Activated T-helper 1 cell treated with anti-CD3 and anti-CD28 coated beads, Interleukin-12 subunit alpha, Interleukin-12 subunit beta, Interleukin-2, Interleukin-4 antibody, amounts not matched to agents 30 ng/mL and 10 ng/mL and 1 ng/mL, durations not matched to agents 14 hours and 24 hours and 36 hours (primary cell): ENCODE measurements at regions not wholly inside any gene's neighbourhood (a gene's known extent, or its start where the extent isn't known, plus 50 kb on each side); places are given as distances from the start of the nearest gene placed in this dataset.

Experiments used
- DNase-seq: peaks from one replicate; pipeline ENCODE4 v3.0.0; 2021; ENCODE audit warnings: low spot score
- H3K27ac Mint-ChIP-seq: one replicate; pipeline ENCODE4 v1.8.0; 2021; ENCODE audit warnings: mild to moderate bottlenecking, mixed read lengths
- H3K27me3 Mint-ChIP-seq: one replicate; pipeline ENCODE4 v1.8.0; 2022; ENCODE audit warnings: mild to moderate bottlenecking, moderate library complexity, mixed read lengths; ENCODE audit not compliant: insufficient read depth
- H3K36me3 Mint-ChIP-seq: one replicate; pipeline ENCODE4 v1.8.0; 2021; ENCODE audit warnings: low read depth, mixed read lengths
- H3K4me1 Mint-ChIP-seq: one replicate; pipeline ENCODE4 v1.8.0; 2021; ENCODE audit warnings: low read depth, mixed read lengths
- H3K4me3 Mint-ChIP-seq: one replicate; pipeline ENCODE4 v1.8.0; 2021; ENCODE audit warnings: mild to moderate bottlenecking, moderate library complexity, mixed read lengths
- H3K9me3 Mint-ChIP-seq: one replicate; pipeline ENCODE4 v1.8.0; 2021; ENCODE audit warnings: mixed read lengths
- intact Hi-C: fragments of 100-400 bp; cut with micrococcal nuclease; formaldehyde crosslinking; loops from one replicate; pipeline ENCODE4 v1.15.1; 2024

GRCh38 chr10:3237530-3237929 is 64.9 kb upstream of the PITRM1 start:
- DNase-seq: no peak
- Mint-ChIP-seq H3K4me3 (no peak overlapping the region), H3K36me3 (no peaks in the 10 kb centered on the region), H3K27ac (no peak overlapping the region), H3K9me3 (no peaks in the 10 kb centered on the region), H3K4me1 (no peaks in the 10 kb centered on the region), H3K27me3 (peaks cover 62% of the 10 kb centered on the region)
- intact Hi-C loops: no loop called here

GRCh38 chr10:3236644-3237404 is 64.2 kb upstream of the PITRM1 start:
- intact Hi-C loops: no loop called here
- DNase-seq: no peak
- Mint-ChIP-seq H3K9me3 (no peaks in the 10 kb centered on the region), H3K4me1 (no peaks in the 10 kb centered on the region), H3K4me3 (no peak overlapping the region), H3K27me3 (peaks cover 68% of the 10 kb centered on the region), H3K36me3 (no peaks in the 10 kb centered on the region), H3K27ac (no peak overlapping the region)

- Mint-ChIP-seq H3K9me3 (no peaks in the 10 kb centered on the region), H3K4me1 (no peaks in the 10 kb centered on the region), H3K27me3 (peaks cover 64% of the 10 kb centered on the region), H3K36me3 (no peaks in the 10 kb centered on the region), H3K27ac (no peak overlapping the region), H3K4me3 (no peak overlapping the region)
- DNase-seq: no peak
- intact Hi-C loops: no loop called here
Observed at GRCh38 chr10:3235996-3236510, 63.5 kb upstream of the PITRM1 start.

DNA sequence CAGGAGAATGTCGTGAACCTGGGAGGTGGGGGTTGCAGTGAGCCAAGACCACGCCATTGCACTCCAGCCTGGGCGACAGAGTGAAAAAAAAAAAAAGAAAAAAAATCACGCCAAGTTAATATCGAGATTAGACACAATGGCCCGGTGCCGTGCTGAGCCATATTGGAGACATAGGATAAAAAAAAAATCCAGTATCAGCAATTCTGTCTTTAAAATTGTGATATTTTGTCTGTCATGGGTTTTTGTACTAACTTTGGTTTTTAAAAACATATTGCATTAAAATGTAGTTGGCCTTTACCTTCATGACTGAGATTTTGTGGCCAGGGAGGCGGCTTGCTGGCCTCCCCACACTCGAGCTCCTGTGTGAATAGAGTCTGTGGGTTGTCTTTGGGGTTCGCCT is 62.8 kb upstream of the PITRM1 start:
- no peak for DNase-seq
- Mint-ChIP-seq H3K4me3 (no peak overlapping the region), H3K27me3 (peaks cover 61% of the 10 kb centered on the region), H3K9me3 (no peaks in the 10 kb centered on the region), H3K27ac (no peak overlapping the region), H3K36me3 (no peaks in the 10 kb centered on the region), H3K4me1 (no peaks in the 10 kb centered on the region)
- intact Hi-C loops: no loop called here

GRCh38 chr10:3233486-3233990 is 61.0 kb upstream of the PITRM1 start:
- no peaks in the 10 kb centered on the region for H3K36me3 Mint-ChIP-seq
- no peak for DNase-seq
- intact Hi-C loops: no loop called here
- no peaks in the 10 kb centered on the region for H3K9me3 Mint-ChIP-seq
- peaks cover 51% of the 10 kb centered on the region for H3K27me3 Mint-ChIP-seq
- no peaks in the 10 kb centered on the region for H3K4me1 Mint-ChIP-seq
- H3K4me3 Mint-ChIP-seq: no peak overlapping the region
- H3K27ac Mint-ChIP-seq: no peak overlapping the region

DNA sequence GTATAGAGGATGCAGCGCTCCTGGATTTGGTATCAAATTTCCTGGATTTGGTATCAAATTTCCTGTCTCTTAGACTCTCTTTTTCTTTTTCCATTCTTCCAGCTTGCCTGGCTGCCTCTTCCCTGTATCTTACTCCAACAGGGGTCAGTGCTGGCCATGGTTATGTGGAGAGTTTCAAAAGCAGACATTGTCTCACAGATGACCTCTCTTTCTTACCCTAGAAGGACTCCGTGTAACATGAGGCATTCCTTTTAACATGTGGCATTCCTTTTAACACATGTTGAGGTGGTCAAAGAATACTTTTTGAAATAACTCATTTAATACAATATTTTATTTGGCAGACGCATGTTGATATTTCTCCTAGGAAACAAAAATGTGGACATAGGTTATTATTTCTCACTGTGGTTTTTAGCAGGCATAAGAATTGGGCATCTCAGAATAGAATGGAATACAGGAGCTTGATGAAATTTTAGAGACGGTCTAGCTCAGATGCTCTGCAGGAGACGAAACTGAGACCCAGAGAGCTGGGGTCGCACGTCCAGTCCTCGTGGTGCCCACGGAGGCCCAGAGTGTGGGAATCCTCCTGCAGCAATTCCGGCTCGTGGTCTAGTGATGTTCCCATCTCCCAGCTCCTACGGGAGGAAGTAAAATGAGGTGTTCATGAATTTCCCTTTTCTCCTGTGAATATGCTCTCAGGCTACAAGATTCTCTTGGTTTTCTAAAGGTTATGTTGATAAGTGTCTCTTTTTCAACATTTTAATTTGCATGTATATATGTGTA is 59.6 kb upstream of the PITRM1 start:
- H3K4me3 Mint-ChIP-seq: no peak overlapping the region
- H3K27ac Mint-ChIP-seq: no peak overlapping the region
- peaks cover 2% of the 10 kb centered on the region for H3K36me3 Mint-ChIP-seq
- H3K4me1 Mint-ChIP-seq: peaks cover 14% of the 10 kb centered on the region
- DNase-seq: no peak
- peaks cover 51% of the 10 kb centered on the region for H3K27me3 Mint-ChIP-seq
- intact Hi-C loops: no loop called here
- H3K9me3 Mint-ChIP-seq: no peaks in the 10 kb centered on the region

- Mint-ChIP-seq H3K9me3 (no peaks in the 10 kb centered on the region), H3K4me1 (peaks cover 18% of the 10 kb centered on the region), H3K4me3 (no peak overlapping the region), H3K27me3 (peaks cover 36% of the 10 kb centered on the region), H3K27ac (no peak overlapping the region), H3K36me3 (peaks cover 2% of the 10 kb centered on the region)
- intact Hi-C loops: loop anchor here (2.0 to 10.0 kb wide), 8 partner anchors 239 to 902 kb away; no protein-coding TSS in a partner anchor
- no peak for DNase-seq
Observed at GRCh38 chr10:3229815-3230214, 57.2 kb upstream of the PITRM1 start.

DNA sequence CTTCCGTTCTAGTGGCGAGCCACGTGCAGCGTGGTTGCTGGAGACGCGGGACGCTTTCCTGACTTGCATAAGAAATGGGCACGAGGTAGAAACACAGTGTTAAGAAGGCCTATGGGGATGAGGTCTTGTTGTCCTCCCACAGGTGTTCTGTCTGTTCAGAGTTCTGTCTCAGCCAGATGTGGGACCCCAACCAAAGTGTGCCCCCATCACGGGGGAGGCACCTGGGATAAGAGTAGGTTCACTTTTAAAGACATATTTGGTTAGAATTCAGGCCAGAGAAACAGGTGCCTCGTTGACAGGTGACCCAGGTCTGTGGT is 56.0 kb upstream of the PITRM1 start:
- no peak for DNase-seq
- Mint-ChIP-seq H3K4me3 (no peak overlapping the region), H3K27me3 (peaks cover 28% of the 10 kb centered on the region), H3K27ac (no peak overlapping the region), H3K9me3 (no peaks in the 10 kb centered on the region), H3K4me1 (peaks cover 18% of the 10 kb centered on the region), H3K36me3 (peaks cover 2% of the 10 kb centered on the region)
- intact Hi-C loops: loop anchor here (2.0 to 10.0 kb wide), 8 partner anchors 240 to 904 kb away; no protein-coding TSS in a partner anchor

DNA sequence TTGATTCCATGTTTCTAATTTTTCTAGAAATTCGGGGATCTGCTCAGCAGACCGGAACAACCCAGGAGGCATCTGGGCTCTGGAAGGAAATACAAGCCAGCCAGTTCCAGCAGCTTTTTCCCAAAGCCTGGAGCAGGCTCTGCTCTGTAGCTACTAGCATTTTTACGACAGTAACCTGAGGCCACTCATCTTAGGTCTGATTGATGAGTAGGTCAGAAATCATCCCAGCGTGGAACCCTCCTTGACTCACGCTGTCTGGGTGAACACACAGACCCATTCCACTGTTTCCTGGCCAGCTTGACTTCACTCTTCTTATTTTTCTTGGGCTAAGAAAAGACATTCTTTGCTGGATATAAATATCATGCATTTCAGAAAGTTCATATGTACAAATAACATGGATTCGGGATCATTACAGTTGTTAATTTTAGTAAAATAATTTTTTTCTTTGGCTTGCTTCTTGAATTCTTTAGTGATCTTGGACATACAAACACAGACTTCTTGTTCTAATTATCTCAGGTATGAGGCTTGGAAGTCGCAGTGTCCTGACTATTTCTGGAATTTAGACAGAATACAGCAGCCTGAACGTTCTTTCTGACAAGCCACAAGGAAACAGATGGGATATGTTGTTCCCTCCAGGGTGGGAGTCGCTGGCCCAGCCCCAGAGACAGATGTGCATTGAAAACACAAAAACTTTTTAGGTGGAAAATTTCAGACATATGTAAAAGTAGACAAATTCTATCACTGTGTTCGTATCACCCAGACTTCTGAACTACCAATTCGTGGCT is 54.6 kb upstream of the PITRM1 start:
- no peak for DNase-seq
- Mint-ChIP-seq H3K27me3 (peaks cover 18% of the 10 kb centered on the region), H3K4me3 (no peak overlapping the region), H3K9me3 (no peaks in the 10 kb centered on the region), H3K27ac (no peak overlapping the region), H3K4me1 (peaks cover 18% of the 10 kb centered on the region), H3K36me3 (peaks cover 2% of the 10 kb centered on the region)
- intact Hi-C loops: loop anchor here (1.0 to 10.0 kb wide), 11 partner anchors 30 to 1424 kb away; no protein-coding TSS in a partner anchor

DNA sequence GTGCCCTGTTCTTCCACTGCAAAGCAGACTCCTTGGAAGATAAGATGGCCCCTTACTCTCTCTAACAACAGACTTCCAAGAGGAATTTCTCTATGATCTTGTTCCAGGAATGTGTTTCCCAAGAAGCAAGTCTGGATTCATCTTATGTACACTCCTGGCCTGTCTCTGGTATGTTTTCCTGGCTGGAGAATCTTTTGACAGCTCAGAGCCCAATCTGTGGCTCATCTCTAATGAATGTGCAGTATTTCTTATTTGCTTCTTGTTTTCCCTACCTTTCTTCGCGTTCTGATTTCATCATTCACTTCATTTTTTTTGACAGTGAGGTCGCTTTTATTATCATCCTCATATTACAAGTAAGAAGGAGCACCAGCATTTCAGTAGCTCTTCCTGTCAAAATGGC is 53.0 kb upstream of the PITRM1 start:
- DNase-seq: no peak
- H3K9me3 Mint-ChIP-seq: no peaks in the 10 kb centered on the region
- intact Hi-C loops: loop anchor here (5.0 to 10.0 kb wide), 6 partner anchors 532 to 907 kb away; no protein-coding TSS in a partner anchor
- H3K4me3 Mint-ChIP-seq: no peak overlapping the region
- H3K27me3 Mint-ChIP-seq: peaks cover 14% of the 10 kb centered on the region
- peaks cover 18% of the 10 kb centered on the region for H3K4me1 Mint-ChIP-seq
- no peak overlapping the region for H3K27ac Mint-ChIP-seq
- peaks cover 2% of the 10 kb centered on the region for H3K36me3 Mint-ChIP-seq

DNA sequence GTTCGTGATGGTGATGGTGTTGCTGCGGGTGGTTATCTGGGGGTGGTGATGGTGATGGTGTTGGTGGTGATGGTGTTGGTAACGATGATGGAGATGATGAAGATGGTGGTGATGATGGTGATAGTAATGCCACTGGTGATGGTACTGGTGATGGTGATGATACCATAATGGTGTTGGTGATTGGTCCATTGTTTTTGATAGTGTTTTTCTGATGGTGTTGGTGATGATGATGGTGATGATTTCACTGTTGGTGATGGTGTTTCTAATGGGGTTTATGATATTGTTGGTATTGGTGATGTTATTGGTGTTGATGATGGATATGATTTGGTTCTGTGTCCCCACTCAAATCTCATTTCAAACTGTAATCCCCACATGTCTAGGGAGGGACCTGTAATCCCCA is 51.7 kb upstream of the PITRM1 start:
- intact Hi-C loops: loop anchor here (10.0 kb wide), 1 partner anchor 811 kb away; no protein-coding TSS in a partner anchor
- Mint-ChIP-seq H3K27ac (no peak overlapping the region), H3K36me3 (peaks cover 2% of the 10 kb centered on the region), H3K9me3 (peaks cover 3% of the 10 kb centered on the region), H3K27me3 (peaks cover 16% of the 10 kb centered on the region), H3K4me3 (no peak overlapping the region), H3K4me1 (peaks cover 18% of the 10 kb centered on the region)
- DNase-seq: no peak

DNA sequence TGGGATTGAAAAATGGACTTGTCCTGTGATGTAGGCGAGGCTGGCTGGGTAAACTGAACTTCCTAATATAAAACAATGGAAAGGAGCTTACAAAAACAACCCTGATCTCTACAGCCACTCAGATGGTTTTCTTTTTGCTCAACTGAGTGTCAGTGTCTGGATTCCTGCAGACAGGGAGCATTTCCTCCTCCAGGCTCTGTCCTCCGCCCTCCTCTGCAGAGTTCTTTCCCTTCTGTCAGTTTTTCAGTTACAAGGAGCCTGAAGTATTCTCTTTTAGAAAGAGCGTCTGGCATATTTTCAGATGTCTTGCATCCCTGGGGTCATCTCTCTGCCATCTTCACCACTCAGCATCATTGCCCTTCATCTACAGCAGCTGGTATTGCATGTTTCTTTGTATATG is 50.0 kb upstream of the PITRM1 start:
- no peaks in the 10 kb centered on the region for H3K36me3 Mint-ChIP-seq
- DNase-seq: no peak
- peaks cover 9% of the 10 kb centered on the region for H3K4me1 Mint-ChIP-seq
- H3K27me3 Mint-ChIP-seq: peaks cover 8% of the 10 kb centered on the region
- H3K4me3 Mint-ChIP-seq: no peak overlapping the region
- peaks cover 6% of the 10 kb centered on the region for H3K9me3 Mint-ChIP-seq
- no peak overlapping the region for H3K27ac Mint-ChIP-seq
- intact Hi-C loops: loop anchor here (10.0 kb wide), 1 partner anchor 812 kb away; no protein-coding TSS in a partner anchor
